ENCODE measurements at regions not wholly inside any gene's neighbourhood (a gene's known extent, or its start where the extent isn't known, plus 50 kb on each side); places are given as distances from the start of the nearest gene placed in this dataset.

GRCh38 chr10:21068026-21068656, 171.0 kb upstream of the NEBL start:
- DNase-seq (ENCODE audit: low read depth in 1 of 2, low spot score in 1 of 2): no peak

GRCh38 chr10:21065621-21066248, 168.6 kb upstream of the NEBL start:
- no peak for DNase-seq (ENCODE audit: low read depth in 1 of 2, low spot score in 1 of 2)

DNA sequence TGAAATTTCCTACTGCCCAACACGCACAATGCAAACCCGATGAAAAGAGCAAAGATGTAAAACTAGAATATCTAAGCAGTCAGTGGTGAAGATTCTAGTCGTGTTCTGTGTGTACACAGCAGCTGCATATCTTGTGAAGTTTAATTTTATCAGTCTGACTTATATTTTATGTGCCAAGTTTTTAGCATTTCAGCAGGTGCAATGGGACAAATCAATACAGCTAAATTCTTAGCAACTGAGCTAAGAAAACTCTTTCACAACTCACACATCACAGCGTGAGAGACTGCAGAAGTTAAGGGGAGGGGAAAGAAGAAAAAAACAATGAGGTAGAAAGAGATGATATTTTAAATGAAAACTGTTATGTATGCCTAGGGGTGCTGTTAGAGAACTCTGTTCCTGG, 164.9 kb upstream of the NEBL start:
- DNase-seq (ENCODE audit: low read depth in 1 of 2, low spot score in 1 of 2): no peak

GRCh38 chr10:21061184-21061583, 164.1 kb upstream of the NEBL start:
- no peak for DNase-seq (ENCODE audit: low read depth in 1 of 2, low spot score in 1 of 2)

- DNase-seq (ENCODE audit: low read depth in 1 of 2, low spot score in 1 of 2): no peak
Measured at GRCh38 chr10:21060626-21061025, 163.5 kb upstream of the NEBL start.

- DNase-seq (ENCODE audit: low read depth in 1 of 2, low spot score in 1 of 2): no peak
Measured at GRCh38 chr10:21057989-21058388, 160.9 kb upstream of the NEBL start.

DNA sequence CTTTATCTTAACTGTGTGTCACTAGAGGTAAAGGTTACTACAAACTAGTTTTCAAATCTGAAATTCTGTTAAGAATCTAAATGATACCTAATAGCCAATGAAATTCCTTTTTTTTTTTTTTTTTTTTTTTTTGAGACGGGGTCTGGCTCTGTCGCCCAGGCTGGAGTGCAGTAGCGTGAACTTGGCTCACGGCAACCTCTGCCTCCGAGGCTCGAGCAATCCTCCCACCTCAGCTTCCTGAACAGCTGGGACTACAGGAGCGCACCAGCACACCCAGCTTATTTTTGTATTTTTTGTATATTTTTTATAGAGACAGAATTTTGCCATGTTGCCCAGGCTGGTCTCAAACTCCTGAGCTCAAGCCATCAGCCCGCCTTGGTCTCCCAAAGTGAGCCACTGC, 160.3 kb upstream of the NEBL start:
- no peak for DNase-seq (ENCODE audit: low read depth in 1 of 2, low spot score in 1 of 2)

DNA sequence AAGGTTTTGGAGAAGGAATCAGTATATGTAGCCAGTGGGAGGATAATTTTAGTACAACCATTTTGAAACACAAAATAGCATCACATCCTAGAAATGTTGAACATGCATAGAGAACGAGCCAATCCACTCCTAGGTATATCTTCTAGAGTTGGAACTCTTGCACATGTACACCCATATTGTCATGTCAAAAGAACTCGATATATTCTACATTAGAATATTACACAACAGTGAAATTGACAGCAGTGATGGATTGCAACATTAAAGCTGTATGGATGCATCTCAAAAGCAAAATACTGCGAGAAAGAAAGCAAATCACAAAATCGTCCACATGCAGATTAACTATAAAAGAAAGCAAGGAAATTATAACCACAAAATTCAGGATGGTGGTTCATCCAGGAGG, 159.3 kb upstream of the NEBL start:
- DNase-seq (ENCODE audit: low read depth in 1 of 2, low spot score in 1 of 2): no peak

DNA sequence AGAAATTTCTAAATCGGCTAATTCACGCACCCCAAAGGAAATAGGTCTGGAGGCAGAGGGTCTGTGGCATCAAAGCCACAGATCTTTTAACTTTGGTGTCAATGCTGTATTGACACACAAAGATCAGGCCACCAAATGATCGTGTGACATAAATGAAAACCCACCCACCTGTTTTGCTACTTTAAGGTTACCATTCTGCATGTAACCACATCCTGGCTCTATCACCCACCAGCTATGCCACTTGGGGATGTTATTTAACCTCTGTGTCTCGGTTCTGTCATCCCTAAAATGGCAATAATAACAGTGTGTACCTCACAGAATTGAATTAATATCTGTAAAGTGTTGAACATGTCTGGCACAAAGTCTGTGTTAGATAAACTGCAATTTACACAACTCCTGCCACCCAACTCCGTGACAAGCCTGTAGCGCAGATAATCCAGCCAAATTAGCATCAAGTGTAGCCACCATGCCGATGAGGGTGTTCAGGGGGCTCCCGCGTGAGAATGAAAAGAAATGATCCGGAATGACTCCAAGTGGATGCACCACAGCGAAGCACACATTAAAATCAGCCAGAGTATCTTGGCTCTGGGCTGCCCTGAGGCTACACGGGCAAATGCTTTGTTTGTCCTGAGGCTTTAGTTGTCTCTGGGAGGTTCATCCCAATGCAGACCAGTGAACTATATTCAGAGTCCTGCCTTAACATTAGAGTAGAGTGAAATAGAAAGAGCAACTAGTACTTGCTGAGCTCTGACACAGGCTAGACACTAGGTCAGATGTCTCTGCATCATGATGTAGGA, 158.4 kb upstream of the NEBL start:
- DNase-seq (ENCODE audit: low read depth in 1 of 2, low spot score in 1 of 2): no peak

DNA sequence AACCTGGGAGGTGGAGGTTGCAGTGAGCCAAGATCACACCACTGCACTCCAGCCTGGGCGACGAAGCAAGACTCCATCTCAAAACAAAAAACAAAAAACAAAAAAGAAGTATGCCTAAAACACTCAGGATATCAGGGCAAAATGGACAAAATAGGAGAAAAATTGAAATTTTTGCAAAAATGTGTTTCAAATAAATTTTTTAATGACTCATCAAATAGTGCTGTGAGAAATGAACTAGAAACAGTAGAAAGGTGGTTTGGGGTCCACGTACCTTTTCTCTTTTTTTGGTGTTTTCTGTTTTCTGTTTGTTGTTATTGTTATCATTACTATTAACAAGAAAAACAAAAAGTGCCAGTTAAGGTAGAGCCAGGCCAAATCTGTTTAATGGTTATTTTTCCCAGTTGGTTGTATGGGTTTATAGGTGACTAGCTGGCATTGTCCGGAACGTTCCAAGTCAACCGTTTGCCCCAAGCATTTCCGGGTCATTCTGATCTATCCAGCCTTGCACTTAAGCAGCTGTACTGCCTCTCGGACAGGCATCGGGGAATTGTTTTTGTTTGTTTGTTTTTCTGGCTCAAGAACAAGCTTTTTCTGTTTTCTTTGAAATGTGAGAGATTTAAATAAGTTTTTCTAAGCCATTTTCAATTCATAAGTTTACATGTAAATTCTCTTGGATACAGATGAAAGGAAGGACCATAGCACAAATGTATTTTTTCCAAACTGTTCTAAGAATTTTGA, 157.0 kb upstream of the NEBL start:
- DNase-seq (ENCODE audit: low read depth in 1 of 2, low spot score in 1 of 2): no peak

- no peak for DNase-seq (ENCODE audit: low read depth in 1 of 2, low spot score in 1 of 2)
Measured at GRCh38 chr10:21052709-21053104, 155.6 kb upstream of the NEBL start.

GRCh38 chr10:21052072-21052708, 155.1 kb upstream of the NEBL start:
- no peak for DNase-seq (ENCODE audit: low read depth in 1 of 2, low spot score in 1 of 2)

DNA sequence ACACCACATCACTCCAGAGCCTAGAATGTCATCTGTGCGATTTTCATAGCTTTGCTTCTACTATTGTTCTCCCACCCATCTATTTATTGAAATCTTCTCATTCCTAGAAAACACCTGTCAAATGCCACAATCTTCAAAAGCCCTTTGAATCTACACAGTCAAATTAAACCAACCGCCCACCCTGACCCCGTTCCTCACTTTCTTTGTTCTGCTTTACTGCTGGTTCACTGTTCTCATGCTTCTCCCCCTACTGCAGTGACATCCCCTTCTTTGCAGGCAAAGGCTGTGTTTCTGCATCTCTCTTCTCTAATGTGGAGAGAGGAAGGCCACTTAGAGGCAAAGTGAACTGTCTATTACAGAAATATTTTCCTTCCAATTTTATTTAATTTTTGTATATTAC, 152.4 kb upstream of the NEBL start:
- no peak for DNase-seq (ENCODE audit: low read depth in 1 of 2, low spot score in 1 of 2)

- no peak for DNase-seq (ENCODE audit: low read depth in 1 of 2, low spot score in 1 of 2)
Measured at GRCh38 chr10:21048068-21048467, 151.0 kb upstream of the NEBL start.

- DNase-seq (ENCODE audit: low read depth in 1 of 2, low spot score in 1 of 2): no peak
Measured at GRCh38 chr10:21047511-21047910, 150.4 kb upstream of the NEBL start.

DNA sequence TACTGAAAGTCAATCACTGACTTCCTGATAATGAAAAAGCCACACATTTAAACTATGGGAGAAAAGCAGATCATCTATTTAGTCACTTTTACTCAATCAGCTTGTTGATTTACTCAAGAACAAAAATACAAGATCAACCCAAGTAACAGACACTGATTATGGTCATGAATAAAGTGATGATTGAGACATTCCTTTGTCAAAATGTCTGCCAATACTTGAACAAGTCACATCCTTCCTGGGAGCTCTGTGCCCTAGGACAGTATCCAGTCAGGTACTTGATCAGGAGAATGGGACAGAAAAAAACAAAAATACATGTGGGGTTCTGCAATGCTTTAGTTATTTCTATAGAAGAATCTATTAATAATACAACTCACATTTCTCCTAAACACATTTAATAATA, 150.0 kb upstream of the NEBL start:
- no peak for DNase-seq (ENCODE audit: low read depth in 1 of 2, low spot score in 1 of 2)

DNA sequence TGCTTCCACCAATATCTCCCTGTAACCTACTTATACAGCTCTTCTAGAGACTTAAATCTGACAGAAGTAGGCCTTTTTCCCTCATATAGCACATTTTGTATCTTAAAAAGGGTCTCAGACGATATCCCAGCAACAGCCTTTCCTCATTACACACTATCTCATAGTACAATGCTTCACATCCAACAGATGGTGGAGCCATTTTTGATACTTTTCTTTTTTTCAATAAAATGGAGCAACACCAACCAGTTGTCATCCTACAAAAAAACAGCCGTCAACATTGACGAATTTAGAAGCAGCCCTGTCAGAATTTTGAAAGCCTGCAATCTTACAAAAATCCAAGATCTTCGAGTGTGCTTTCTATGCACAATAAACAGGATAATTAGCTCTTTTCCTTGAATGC, 145.9 kb upstream of the NEBL start:
- no peak for DNase-seq (ENCODE audit: low read depth in 1 of 2, low spot score in 1 of 2)

- DNase-seq (ENCODE audit: low read depth in 1 of 2, low spot score in 1 of 2): no peak
Measured at GRCh38 chr10:21042536-21042935, 145.4 kb upstream of the NEBL start.

- DNase-seq (ENCODE audit: low read depth in 1 of 2, low spot score in 1 of 2): no peak
Measured at GRCh38 chr10:21041763-21042458, 144.8 kb upstream of the NEBL start.

DNA sequence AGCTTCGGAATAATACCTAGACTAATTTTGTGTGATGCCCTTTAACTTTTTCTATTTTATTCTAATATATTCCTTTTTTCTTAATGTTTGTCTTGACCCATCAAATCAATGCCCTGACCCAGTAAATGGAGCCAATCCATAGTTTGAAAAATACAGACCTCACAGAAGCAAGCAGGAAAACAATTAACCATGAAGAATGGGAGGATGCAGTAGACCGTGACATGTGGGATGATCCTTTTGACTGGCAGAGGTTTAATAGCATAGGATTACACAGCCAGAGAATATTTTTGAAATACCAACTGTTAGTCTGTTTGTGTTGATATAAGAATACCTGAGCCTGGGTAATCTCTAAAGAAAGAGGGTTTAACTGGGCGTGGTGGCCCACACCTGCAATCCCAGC, 142.6 kb upstream of the NEBL start:
- no peak for DNase-seq (ENCODE audit: low read depth in 1 of 2, low spot score in 1 of 2)

GRCh38 chr10:21036757-21037156, 139.6 kb upstream of the NEBL start:
- no peak for DNase-seq (ENCODE audit: low read depth in 1 of 2, low spot score in 1 of 2)
